K562 (cell line): ENCODE measurements at regions not wholly inside any gene's neighbourhood (a gene's known extent, or its start where the extent isn't known, plus 50 kb on each side); places are given as distances from the start of the nearest gene placed in this dataset.

Source experiments
- ARID2 ChIP-seq: fragments of 450-650 bp; IDR thresholded peaks from 2 replicates; pipeline ENCODE4 v1.6.1; 2017; ENCODE audit warnings: antibody characterized with exemption, mild to moderate bottlenecking
- CBFA2T3 ChIP-seq: fragments of 450-650 bp; IDR thresholded peaks from 2 replicates; pipeline ENCODE4 v1.6.1; 2017
- MGA ChIP-seq: fragments of 450-650 bp; IDR thresholded peaks from 2 replicates; pipeline ENCODE4 v1.6.1; 2016; ENCODE audit warnings: mild to moderate bottlenecking, moderate library complexity
- TF ChIP-seq, protein P1 (sequence below): fragments of 450-650 bp; IDR thresholded peaks from 2 replicates; pipeline ENCODE4 v1.6.1; 2016; ENCODE audit warnings: low read depth
- TF ChIP-seq, protein P2 (sequence below): fragments of 250-450 bp; sonication (Bioruptor Pico); IDR thresholded peaks from 2 replicates; pipeline ENCODE4 v1.4.0; 2020; ENCODE audit warnings: mild to moderate bottlenecking, moderate library complexity

GRCh38 chr1:94755675-94756074 lies 64.5 kb upstream of the SLC44A3 start (continued):
- TF ChIP-seq MGA (peak; percentile 58), CBFA2T3 (peak; percentile 55), ARID2 (no peak)
- TF ChIP-seq, protein P1, sequence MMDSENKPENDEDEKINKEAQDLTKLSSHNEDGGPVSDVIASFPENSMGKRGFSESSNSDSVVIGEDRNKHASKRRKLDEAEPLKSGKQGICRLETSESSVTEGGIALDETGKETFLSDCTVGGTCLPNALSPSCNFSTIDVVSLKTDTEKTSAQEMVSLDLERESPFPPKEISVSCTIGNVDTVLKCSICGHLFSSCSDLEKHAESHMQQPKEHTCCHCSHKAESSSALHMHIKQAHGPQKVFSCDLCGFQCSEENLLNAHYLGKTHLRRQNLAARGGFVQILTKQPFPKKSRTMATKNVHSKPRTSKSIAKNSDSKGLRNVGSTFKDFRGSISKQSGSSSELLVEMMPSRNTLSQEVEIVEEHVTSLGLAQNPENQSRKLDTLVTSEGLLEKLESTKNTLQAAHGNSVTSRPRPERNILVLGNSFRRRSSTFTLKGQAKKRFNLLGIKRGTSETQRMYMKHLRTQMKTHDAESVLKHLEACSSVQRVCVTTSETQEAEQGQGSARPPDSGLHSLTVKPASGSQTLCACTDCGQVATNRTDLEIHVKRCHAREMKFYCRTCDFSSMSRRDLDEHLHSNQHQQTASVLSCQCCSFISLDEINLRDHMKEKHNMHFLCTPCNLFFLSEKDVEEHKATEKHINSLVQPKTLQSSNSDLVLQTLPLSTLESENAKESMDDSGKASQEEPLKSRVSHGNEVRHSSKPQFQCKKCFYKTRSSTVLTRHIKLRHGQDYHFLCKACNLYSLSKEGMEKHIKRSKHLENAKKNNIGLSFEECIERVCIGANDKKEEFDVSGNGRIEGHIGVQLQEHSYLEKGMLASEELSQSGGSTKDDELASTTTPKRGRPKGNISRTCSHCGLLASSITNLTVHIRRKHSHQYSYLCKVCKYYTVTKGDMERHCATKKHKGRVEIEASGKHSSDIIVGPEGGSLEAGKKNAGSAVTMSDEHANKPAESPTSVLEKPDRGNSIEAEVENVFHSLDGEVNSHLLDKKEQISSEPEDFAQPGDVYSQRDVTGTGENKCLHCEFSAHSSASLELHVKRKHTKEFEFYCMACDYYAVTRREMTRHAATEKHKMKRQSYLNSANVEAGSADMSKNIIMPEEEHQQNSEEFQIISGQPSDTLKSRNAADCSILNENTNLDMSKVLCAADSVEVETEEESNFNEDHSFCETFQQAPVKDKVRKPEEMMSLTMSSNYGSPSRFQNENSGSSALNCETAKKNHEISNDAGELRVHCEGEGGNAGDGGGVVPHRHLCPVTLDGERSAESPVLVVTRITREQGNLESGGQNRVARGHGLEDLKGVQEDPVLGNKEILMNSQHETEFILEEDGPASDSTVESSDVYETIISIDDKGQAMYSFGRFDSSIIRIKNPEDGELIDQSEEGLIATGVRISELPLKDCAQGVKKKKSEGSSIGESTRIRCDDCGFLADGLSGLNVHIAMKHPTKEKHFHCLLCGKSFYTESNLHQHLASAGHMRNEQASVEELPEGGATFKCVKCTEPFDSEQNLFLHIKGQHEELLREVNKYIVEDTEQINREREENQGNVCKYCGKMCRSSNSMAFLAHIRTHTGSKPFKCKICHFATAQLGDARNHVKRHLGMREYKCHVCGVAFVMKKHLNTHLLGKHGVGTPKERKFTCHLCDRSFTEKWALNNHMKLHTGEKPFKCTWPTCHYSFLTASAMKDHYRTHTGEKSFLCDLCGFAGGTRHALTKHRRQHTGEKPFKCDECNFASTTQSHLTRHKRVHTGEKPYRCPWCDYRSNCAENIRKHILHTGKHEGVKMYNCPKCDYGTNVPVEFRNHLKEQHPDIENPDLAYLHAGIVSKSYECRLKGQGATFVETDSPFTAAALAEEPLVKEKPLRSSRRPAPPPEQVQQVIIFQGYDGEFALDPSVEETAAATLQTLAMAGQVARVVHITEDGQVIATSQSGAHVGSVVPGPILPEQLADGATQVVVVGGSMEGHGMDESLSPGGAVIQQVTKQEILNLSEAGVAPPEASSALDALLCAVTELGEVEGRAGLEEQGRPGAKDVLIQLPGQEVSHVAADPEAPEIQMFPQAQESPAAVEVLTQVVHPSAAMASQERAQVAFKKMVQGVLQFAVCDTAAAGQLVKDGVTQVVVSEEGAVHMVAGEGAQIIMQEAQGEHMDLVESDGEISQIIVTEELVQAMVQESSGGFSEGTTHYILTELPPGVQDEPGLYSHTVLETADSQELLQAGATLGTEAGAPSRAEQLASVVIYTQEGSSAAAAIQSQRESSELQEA: no peak
- TF ChIP-seq, protein P2, sequence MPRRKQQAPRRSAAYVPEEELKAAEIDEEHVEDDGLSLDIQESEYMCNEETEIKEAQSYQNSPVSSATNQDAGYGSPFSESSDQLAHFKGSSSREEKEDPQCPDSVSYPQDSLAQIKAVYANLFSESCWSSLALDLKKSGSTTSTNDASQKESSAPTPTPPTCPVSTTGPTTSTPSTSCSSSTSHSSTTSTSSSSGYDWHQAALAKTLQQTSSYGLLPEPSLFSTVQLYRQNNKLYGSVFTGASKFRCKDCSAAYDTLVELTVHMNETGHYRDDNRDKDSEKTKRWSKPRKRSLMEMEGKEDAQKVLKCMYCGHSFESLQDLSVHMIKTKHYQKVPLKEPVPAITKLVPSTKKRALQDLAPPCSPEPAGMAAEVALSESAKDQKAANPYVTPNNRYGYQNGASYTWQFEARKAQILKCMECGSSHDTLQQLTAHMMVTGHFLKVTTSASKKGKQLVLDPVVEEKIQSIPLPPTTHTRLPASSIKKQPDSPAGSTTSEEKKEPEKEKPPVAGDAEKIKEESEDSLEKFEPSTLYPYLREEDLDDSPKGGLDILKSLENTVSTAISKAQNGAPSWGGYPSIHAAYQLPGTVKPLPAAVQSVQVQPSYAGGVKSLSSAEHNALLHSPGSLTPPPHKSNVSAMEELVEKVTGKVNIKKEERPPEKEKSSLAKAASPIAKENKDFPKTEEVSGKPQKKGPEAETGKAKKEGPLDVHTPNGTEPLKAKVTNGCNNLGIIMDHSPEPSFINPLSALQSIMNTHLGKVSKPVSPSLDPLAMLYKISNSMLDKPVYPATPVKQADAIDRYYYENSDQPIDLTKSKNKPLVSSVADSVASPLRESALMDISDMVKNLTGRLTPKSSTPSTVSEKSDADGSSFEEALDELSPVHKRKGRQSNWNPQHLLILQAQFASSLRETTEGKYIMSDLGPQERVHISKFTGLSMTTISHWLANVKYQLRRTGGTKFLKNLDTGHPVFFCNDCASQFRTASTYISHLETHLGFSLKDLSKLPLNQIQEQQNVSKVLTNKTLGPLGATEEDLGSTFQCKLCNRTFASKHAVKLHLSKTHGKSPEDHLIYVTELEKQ (CRISPR knock-in tag): no peak
